ENCODE measurements at regions not wholly inside any gene's neighbourhood (a gene's known extent, or its start where the extent isn't known, plus 50 kb on each side); places are given as distances from the start of the nearest gene placed in this dataset.

DNA sequence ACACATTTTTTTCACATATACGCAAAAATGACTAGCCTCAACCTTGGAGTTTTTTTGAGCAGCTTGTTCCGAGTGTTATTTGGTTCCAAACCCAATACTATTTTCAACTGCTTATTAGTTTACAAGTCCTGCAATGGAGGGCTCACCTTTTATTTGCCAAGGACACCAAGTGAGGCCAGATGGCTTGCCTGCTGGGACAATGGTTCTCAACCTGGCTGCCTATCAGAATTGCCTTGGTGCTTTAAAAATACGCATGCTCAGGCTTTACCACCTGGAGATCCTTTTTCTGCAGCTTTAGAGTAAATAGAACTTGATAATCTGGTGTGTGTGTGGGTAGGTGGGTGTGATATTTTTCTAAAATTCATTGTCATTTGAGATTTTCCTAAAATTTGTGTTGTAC is 276.8 kb downstream of the MTERF1 start:
- TF ChIP-seq, protein P1, sequence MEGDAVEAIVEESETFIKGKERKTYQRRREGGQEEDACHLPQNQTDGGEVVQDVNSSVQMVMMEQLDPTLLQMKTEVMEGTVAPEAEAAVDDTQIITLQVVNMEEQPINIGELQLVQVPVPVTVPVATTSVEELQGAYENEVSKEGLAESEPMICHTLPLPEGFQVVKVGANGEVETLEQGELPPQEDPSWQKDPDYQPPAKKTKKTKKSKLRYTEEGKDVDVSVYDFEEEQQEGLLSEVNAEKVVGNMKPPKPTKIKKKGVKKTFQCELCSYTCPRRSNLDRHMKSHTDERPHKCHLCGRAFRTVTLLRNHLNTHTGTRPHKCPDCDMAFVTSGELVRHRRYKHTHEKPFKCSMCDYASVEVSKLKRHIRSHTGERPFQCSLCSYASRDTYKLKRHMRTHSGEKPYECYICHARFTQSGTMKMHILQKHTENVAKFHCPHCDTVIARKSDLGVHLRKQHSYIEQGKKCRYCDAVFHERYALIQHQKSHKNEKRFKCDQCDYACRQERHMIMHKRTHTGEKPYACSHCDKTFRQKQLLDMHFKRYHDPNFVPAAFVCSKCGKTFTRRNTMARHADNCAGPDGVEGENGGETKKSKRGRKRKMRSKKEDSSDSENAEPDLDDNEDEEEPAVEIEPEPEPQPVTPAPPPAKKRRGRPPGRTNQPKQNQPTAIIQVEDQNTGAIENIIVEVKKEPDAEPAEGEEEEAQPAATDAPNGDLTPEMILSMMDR (IDR thresholded peaks at IDR 0.05): no peak

DNA sequence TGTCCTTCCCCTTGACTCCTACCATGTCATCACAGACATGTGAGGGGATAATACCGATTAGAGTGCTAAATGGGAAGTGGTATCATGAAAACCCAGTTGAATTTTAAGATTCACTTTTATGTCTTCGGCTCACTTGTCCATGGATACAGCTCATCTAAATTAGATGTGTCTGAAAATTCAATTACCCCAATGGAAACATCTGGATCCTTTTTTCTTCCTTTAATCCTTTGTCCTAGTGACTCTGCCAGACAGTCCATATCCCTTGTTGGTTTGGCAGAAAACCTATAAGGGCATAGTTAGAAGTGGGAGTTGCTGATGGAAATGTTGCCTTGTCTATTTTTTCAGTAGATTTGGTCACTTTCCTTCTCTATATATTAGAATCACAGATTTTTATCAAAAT is 271.9 kb downstream of the MTERF1 start:
- TF ChIP-seq, protein P1 (IDR thresholded peaks at IDR 0.05): no peak

DNA sequence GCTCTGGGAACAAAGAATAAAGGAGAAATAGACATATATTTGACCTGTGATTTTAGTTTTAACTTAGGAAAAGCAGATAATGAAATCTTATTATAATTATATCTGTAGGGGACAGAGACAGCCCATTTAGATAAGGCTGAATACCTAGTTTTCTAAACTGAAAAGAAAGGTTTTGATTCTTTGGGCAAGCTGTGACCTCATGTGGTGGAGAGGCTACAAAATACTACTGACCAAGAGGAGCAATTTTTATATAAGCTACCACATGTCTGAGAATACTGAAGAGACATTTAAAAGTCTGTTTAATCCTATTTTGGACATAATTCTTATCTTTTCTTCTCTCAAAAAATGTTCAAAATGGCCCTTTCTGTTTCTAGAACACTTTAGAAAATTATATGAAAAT is 271.0 kb downstream of the MTERF1 start:
- TF ChIP-seq, protein P1 (IDR thresholded peaks at IDR 0.05): no peak

DNA sequence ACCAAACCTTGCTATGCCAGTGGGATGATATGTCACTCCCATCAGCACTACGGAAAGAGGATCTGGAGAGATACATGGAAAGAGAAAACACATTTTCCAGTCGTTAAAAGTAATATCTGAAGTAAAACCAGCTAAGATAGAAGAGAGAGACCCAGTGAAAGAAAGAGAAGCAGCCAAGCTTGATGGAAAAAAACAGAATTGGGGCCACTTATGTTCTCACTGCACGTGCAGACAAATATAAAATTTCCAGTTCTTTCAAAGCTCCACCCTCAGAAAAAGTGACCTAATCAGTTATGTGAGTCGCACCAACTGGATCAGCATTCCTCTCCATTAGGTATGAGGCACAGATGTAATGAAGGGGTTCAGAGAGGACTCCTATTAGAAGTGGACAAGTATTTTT is 266.1 kb downstream of the MTERF1 start:
- TF ChIP-seq, protein P1 (IDR thresholded peaks at IDR 0.05): no peak

DNA sequence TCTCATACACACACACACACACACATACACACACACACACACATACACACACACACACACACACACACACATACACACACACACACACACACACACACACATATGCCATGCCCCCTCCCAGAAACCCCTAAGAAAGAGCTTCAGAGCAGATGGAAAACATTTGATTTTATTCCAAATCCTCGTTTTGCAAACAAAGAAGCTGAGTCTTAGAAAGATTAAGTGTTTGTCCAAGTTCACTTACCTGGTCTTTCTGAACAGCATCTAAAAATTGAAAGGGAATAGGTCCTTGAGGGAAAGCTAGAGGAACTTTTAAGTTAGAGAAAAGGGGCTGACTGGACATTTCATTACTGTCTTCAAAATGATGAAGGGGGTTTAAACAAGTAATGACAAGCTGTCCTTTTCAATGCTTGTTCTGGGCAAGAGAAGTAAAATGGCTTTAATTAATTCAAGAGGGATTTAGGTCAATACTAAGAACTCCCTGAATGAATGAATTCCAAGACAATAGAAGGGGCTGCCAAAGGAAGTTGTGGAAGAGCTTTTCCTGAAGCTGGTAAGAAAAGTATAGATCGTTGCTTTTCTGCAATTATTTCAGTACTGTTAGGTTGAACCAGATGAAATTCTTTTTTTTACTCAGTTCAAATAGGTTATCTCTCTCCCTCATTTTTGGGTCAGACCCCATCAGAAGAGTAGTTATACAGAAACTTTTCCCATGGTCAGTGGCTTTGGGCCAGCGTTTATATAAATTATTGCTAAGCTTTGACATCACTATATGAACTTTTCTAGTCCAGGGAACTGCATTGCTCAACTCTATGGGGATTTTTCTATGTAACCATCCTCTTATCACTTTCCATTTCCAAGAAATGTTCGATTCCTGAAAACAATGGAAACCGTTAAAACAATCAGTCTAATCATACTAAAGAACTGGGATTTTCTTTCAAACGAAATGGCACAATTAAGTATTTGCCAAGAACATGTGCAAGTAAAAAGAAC is 261.4 kb downstream of the MTERF1 start:
- TF ChIP-seq, protein P1 (IDR thresholded peaks at IDR 0.05): no peak

DNA sequence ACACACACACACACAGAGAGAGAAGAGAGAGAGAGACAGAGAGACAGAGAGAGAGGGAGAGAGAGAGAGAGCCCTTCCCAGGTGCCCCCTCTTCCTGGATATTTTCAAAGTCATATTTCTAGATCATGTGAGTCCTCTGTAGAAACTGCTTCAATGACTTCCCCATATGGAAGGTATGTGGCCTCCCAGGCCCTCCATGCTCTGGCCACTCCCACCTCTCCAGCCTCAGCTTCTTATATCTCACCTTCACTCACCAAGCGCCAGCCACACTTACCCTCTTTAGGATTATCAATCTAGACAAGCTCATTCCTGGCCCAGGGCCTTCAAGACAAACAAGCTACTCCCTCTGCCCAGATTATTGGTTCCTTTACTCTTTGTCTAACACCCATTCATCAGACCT is 259.7 kb downstream of the MTERF1 start:
- TF ChIP-seq, protein P1 (IDR thresholded peaks at IDR 0.05): no peak

DNA sequence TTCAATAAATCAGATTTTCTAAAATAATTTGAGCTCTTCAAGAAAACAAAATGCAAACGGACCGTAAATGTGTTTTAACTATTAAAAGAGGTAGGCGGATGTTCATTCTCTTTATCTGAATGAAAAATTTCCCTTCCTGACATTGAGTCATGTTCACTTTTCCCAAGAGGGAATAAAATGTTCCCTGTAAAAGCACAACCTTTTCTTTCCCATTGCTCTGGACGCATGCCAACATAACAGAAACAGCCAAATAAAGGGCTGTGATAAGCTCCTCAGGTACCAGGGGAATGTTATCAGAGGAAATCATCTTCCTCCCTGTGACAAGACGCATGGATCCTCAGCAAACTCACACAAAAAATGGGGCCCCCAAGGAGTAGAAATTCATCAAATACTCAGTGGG is 251.8 kb downstream of the MTERF1 start:
- TF ChIP-seq, protein P1 (IDR thresholded peaks at IDR 0.05): no peak
